Naive thymus-derived CD8-positive, alpha-beta T cell (primary cell): ENCODE measurements at regions not wholly inside any gene's neighbourhood (a gene's known extent, or its start where the extent isn't known, plus 50 kb on each side); places are given as distances from the start of the nearest gene placed in this dataset.
"Not testable (repeated sequence)": the region's sequence is repeated elsewhere in the genome, so short reads cannot be mapped to it uniquely, and the experiment has no call there.

Experiments used
- ATAC-seq, 2 donors: fragments of 150-1000 bp; cut with Tn5 transposase in 1 of 2; sonication (Bioruptor Pico), chemical (Tn5 transposase) in 1 of 2; 1 replicate in 1 of 2; 2 replicates in 1 of 2; pipeline ENCODE4 v1.10.0; 2021; ENCODE audit warnings: mild to moderate bottlenecking in 2 of 2, moderate library complexity in 2 of 2
- POLR2A ChIA-PET: fragments of 350-600 bp; sonication (Branson Sonifier 250); formaldehyde crosslinking; loops from one replicate; lab custom pipeline; 2021; ENCODE audit warnings: antibody characterized with exemption; lab: Charles Lee
- DNase-seq, 10 donors: peaks; one replicate each; pipeline versions ENCODE4 v3.0.0 to v3.0.0-alpha.2; 2020 to 2022
- H3K27ac Mint-ChIP-seq, 10 donors: one replicate each; pipeline ENCODE4 v1.8.0; 2020 to 2022; ENCODE audit warnings: mild to moderate bottlenecking in 10 of 10, mixed read lengths in 10 of 10, moderate library complexity in 4 of 10, inconsistent platforms in 1 of 10
- H3K27me3 Mint-ChIP-seq, 5 donors: one replicate each; pipeline ENCODE4 v1.8.0; 2021 to 2022; ENCODE audit warnings: mixed read lengths in 5 of 5
- H3K36me3 Mint-ChIP-seq, 3 donors: one replicate each; pipeline ENCODE4 v1.8.0; 2020 to 2022; ENCODE audit warnings: mixed read lengths in 3 of 3, mild to moderate bottlenecking in 2 of 3, inconsistent platforms in 1 of 3
- H3K4me1 Mint-ChIP-seq, 4 donors: one replicate each; pipeline ENCODE4 v1.8.0; 2021 to 2022; ENCODE audit warnings: mixed read lengths in 4 of 4
- H3K4me3 Mint-ChIP-seq, 10 donors: one replicate each; pipeline ENCODE4 v1.8.0; 2020 to 2022; ENCODE audit warnings: mild to moderate bottlenecking in 10 of 10, mixed read lengths in 10 of 10, moderate library complexity in 6 of 10, inconsistent platforms in 1 of 10
- H3K9me3 Mint-ChIP-seq, 9 donors: one replicate each; pipeline ENCODE4 v1.8.0; 2020 to 2022; ENCODE audit warnings: mixed read lengths in 9 of 9, mild to moderate bottlenecking in 3 of 9, inconsistent platforms in 1 of 9, moderate library complexity in 1 of 9

DNA sequence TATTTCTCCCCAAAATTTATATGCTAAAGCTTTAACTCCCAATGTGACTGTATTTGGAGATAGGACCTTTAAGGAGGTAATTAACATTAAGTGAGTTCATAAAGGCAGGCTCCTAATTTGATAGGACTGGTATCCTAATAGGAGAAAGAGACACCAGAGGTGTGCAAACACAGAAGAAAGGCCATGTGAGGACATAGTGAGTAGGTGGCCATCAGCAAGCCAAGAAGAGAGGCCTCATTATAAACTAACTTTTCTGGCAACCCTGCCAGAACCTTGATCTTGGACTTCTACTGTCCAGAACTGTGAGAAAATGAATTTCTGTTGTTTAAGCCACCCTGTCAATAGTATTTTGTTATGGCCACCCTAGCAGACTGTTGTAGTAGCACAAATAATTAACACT is 177.9 kb upstream of the FUT9 start:
- ATAC-seq (no peak), DNase-seq (no peak)
- POLR2A ChIA-PET, result no interaction called here
- no peaks in the 10 kb centered on the region for H3K36me3 Mint-ChIP-seq
- H3K4me1 Mint-ChIP-seq, result no peaks in the 10 kb centered on the region
- no peak overlapping the region for H3K4me3 Mint-ChIP-seq
- H3K9me3 Mint-ChIP-seq, result peaks cover 0 to 2% (median 0%) of the 10 kb centered on the region in 9 donors
- no peak overlapping the region for H3K27ac Mint-ChIP-seq
- H3K27me3 Mint-ChIP-seq, result peaks cover 0 to 1% (median 0%) of the 10 kb centered on the region in 5 donors

DNA sequence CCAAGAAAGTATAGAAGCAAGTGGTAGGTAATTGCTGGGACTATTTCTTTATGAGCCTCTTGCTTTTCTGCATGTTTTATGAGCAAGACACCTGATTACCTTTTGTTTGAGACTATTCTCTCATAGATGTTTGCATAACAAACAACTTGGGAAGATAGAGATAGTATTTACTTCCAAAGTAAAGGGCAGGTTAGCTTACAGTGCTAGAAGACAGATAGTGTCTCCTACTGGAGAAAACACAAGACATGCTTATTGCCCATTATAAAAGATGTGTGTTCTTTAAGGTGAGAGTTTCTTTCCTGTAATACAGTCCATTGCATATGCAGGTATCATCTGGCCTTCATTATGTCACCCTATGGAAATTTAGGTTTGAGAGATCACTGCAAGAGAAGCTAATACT is 174.2 kb upstream of the FUT9 start:
- H3K27me3 Mint-ChIP-seq, result peaks cover 0 to 3% (median 0%) of the 10 kb centered on the region in 5 donors
- H3K9me3 Mint-ChIP-seq, result peaks cover 0 to 2% (median 0%) of the 10 kb centered on the region in 9 donors
- DNase-seq, result no peak
- POLR2A ChIA-PET, result no interaction called here
- no peak for ATAC-seq
- no peak overlapping the region for H3K4me3 Mint-ChIP-seq
- H3K27ac Mint-ChIP-seq, result no peak overlapping the region
- no peaks in the 10 kb centered on the region for H3K4me1 Mint-ChIP-seq
- H3K36me3 Mint-ChIP-seq, result no peaks in the 10 kb centered on the region

DNA sequence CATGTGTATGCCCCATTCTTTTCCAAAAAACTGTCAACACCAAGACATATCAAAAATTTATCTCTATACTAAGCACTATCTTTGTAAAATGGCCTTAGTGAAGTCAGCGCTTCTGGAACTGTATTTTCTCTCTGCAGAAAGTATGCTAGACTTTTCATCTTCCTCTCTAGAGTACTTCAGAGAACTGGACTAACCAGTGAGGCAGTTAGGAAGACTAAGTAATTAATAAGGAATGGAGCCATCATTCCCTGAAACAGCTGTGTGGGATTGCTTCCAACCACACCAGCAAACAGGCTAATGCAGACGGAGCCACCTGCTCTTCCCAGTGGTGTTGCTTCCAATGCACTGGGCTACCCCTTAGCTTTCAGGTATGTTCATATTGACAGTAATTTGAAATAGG is 169.1 kb upstream of the FUT9 start:
- H3K4me3 Mint-ChIP-seq, result no peak overlapping the region
- H3K9me3 Mint-ChIP-seq, result peaks cover 0 to 2% (median 0%) of the 10 kb centered on the region in 9 donors
- H3K27ac Mint-ChIP-seq, result no peak overlapping the region
- H3K4me1 Mint-ChIP-seq, result no peaks in the 10 kb centered on the region
- POLR2A ChIA-PET, result no interaction called here
- ATAC-seq, result no peak
- H3K36me3 Mint-ChIP-seq, result no peaks in the 10 kb centered on the region
- DNase-seq, result no peak
- H3K27me3 Mint-ChIP-seq, result peaks cover 0 to 3% (median 0%) of the 10 kb centered on the region in 5 donors

DNA sequence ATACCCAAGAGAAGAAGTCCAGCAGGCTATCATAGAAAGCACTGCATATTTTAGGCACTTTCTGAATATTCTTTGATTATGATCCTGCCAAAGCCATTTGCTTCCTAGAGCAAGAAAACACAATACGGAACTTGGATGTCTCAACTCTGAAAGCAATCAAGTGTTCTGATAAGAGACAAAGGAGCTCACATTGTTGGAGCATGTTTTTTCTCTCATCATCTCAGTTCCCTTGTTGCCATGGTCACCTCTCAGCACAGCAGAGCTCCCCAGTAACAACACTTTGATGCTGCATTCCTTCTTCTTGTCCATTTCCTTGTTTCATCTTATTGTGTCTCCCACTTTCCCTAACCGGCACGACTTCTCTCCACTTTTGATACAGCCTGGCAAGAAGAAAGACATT is 168.7 kb upstream of the FUT9 start:
- DNase-seq (no peak), ATAC-seq (no peak)
- Mint-ChIP-seq H3K4me1 (no peaks in the 10 kb centered on the region), H3K9me3 (peaks cover 0 to 2% (median 0%) of the 10 kb centered on the region in 9 donors), H3K27ac (no peak overlapping the region), H3K4me3 (no peak overlapping the region), H3K36me3 (no peaks in the 10 kb centered on the region), H3K27me3 (peaks cover 0 to 3% (median 0%) of the 10 kb centered on the region in 5 donors)
- POLR2A ChIA-PET, result no interaction called here

DNA sequence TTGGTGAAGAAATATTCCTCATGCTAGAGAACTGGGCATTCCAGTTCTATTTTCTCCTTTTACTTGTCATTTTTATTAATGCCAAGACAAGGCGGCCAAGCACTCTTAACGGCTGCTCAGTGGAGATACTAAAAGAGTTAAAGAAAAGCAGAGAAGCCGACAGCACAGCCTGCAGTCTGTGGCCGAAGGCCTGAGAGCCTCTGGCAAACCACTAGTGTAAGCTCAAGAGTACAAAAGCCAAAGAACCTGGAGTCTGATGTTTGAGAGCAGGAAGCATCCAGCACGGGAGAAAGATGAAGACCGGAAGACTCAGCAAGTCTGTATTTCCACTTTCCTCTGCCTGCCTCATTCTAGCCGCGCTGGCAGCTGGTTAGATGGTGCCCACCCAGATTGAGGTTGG is 167.1 kb upstream of the FUT9 start:
- Mint-ChIP-seq H3K27ac (no peak overlapping the region), H3K36me3 (no peaks in the 10 kb centered on the region), H3K4me3 (no peak overlapping the region), H3K4me1 (no peaks in the 10 kb centered on the region), H3K9me3 (peaks cover 0 to 2% (median 0%) of the 10 kb centered on the region in 9 donors), H3K27me3 (peaks cover 0 to 3% (median 0%) of the 10 kb centered on the region in 5 donors)
- POLR2A ChIA-PET, result no interaction called here
- ATAC-seq (no peak), DNase-seq (no peak)

DNA sequence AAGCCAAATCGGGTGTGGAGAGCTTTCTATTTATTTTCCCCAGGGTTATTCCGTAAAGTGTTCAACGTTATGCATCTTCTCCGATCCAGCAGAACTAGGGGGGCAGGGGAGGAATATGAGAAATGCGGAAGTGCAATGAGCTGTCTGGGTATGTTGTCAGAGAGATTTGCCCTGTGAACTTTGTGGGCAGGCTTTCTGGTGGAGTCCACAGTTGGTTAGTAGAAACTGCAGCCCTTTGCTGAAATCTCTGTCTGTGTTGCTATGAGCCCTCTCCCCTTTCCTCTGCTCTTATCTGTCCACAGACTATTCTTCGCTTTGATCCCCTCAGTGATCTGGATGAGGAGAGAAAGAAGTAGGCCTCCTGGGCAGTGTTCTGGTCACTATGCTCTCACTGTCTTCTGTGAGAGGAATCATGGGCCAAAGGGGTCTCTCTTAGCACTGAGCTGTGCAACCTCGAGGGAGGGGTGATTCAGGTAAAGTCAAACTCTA is 158.9 kb upstream of the FUT9 start:
- Mint-ChIP-seq H3K4me1 (no peaks in the 10 kb centered on the region), H3K36me3 (no peaks in the 10 kb centered on the region), H3K4me3 (no peak overlapping the region), H3K9me3 (peaks cover 0 to 22% (median 10%) of the 10 kb centered on the region in 9 donors), H3K27ac (no peak overlapping the region), H3K27me3 (no peaks in the 10 kb centered on the region)
- POLR2A ChIA-PET, result no interaction called here
- ATAC-seq, result no peak
- no peak for DNase-seq

DNA sequence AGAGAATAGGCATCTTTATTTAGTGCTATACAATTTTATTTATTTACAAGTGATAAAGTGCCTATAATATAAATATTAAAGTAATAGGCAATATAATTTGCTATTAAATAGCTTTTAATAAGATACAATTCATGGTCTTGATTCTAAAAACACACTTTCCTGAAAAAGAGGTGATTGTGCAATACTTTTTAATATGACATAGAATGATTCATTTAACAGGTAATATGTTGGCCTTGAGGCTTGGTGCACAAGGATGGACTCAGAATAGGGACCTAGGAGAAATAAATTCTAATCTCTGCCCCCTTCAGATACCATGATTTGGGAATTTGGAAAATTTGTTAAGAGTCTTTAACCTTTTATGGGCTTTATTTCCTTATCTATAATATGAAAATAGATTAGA is 149.9 kb upstream of the FUT9 start:
- ATAC-seq (no peak), DNase-seq (no peak)
- Mint-ChIP-seq H3K27ac (no peak overlapping the region), H3K4me1 (no peaks in the 10 kb centered on the region), H3K9me3 (peaks cover 0 to 3% (median 0%) of the 10 kb centered on the region in 9 donors), H3K36me3 (no peaks in the 10 kb centered on the region), H3K27me3 (peaks cover 0 to 4% (median 0%) of the 10 kb centered on the region in 5 donors), H3K4me3 (no peak overlapping the region)
- POLR2A ChIA-PET, result no interaction called here

DNA sequence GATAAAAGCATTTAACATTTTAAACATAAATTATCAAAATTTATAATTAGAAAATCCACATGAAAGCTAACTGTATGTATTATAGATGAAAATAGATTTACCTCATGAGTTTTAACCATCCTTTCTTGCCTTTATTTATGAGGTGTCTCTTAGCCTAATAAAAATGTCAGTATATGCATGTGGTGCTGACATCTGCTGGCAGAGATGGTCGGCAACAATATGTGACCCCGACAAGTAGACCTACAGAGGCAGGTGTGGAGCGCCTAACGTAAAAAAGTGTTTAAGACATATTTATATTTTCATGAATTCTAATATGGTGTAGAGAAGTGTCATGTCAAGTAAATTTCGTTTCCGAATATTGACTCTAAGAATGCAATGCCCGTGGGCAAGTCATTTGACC is 149.0 kb upstream of the FUT9 start:
- H3K9me3 Mint-ChIP-seq, result peaks cover 0 to 3% (median 0%) of the 10 kb centered on the region in 9 donors

DNA sequence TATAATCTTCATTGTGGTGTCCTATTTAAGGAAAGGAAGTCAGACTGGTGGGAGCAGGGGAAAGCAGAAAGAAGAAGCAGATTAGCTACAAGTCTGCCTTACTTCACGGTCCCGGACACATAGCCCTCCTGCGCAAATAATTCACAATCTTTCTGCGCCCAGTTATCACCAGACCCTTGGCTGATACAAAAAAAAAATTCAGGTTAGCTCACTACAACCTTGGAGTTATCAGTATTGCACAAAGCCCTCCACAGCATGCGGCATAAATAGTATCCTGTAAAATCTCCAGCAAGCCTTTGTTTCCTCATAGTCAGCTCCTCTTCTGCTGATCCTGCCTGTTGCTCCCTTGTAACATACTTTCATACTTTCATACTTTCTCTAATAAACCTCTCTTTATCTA is 148.6 kb upstream of the FUT9 start:
- peaks cover 0 to 3% (median 0%) of the 10 kb centered on the region in 9 donors for H3K9me3 Mint-ChIP-seq
- H3K4me1 Mint-ChIP-seq, result no peaks in the 10 kb centered on the region
- H3K27ac Mint-ChIP-seq, result no peak overlapping the region
- POLR2A ChIA-PET, result no interaction called here
- no peak overlapping the region for H3K4me3 Mint-ChIP-seq
- ATAC-seq, result no peak
- H3K36me3 Mint-ChIP-seq, result no peaks in the 10 kb centered on the region
- H3K27me3 Mint-ChIP-seq, result peaks cover 0 to 4% (median 0%) of the 10 kb centered on the region in 5 donors
- no peak for DNase-seq

More for the DNA sequence above, 149.0 kb upstream of the FUT9 start:
- DNase-seq (no peak), ATAC-seq (no peak)
- POLR2A ChIA-PET, result no interaction called here
- H3K27ac Mint-ChIP-seq, result no peak overlapping the region
- no peak overlapping the region for H3K4me3 Mint-ChIP-seq
- no peaks in the 10 kb centered on the region for H3K4me1 Mint-ChIP-seq
- peaks cover 0 to 4% (median 0%) of the 10 kb centered on the region in 5 donors for H3K27me3 Mint-ChIP-seq
- H3K36me3 Mint-ChIP-seq, result no peaks in the 10 kb centered on the region

DNA sequence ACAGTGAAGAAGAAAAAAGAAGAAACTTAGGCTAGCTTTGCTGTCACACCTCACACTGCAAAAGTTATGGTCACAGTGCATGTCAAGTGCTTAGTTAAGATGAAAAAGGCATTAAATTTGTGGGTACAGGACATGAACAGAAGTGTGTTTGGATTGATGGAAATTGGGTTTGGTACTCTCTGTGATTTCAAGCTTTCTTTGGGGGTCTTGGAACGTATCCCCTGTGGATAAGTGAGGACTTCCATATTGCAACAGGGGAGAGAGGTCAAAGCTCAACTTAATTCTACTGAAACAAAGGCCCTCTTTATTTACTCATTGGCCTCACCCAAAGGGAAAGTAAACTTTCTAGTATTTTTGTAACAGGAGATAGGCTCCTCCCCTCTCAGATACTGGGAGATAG is 138.3 kb upstream of the FUT9 start:
- Mint-ChIP-seq H3K4me3 (no peak overlapping the region), H3K27me3 (no peaks in the 10 kb centered on the region), H3K27ac (no peak overlapping the region), H3K9me3 (peaks cover 0 to 4% (median 0%) of the 10 kb centered on the region in 9 donors), H3K36me3 (no peaks in the 10 kb centered on the region), H3K4me1 (no peaks in the 10 kb centered on the region)
- POLR2A ChIA-PET, result no interaction called here
- ATAC-seq (no peak), DNase-seq (no peak)

DNA sequence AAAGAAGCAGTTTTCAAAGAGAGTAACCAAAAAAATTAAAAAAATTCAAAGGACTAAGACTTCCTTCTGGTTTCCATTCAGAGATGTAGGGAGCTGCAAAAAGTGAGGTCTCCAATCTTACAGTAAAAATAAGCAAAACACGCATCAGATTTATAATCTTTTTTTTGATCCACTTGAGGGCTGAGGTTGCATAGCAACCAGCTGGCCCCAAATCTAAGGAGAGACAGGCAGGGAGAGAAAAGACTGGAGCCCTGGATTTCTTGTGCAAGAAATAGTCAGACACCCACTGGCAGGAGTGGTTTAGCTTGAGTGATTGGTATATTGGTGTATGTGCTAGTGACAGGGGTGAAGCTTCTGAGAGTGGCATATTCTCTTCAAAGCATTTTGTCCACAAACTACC is 135.9 kb upstream of the FUT9 start:
- Mint-ChIP-seq H3K4me3 (no peak overlapping the region), H3K27me3 (no peaks in the 10 kb centered on the region), H3K9me3 (no peaks in the 10 kb centered on the region), H3K36me3 (no peaks in the 10 kb centered on the region), H3K4me1 (no peaks in the 10 kb centered on the region), H3K27ac (no peak overlapping the region)
- DNase-seq (no peak), ATAC-seq (no peak)
- POLR2A ChIA-PET, result no interaction called here

DNA sequence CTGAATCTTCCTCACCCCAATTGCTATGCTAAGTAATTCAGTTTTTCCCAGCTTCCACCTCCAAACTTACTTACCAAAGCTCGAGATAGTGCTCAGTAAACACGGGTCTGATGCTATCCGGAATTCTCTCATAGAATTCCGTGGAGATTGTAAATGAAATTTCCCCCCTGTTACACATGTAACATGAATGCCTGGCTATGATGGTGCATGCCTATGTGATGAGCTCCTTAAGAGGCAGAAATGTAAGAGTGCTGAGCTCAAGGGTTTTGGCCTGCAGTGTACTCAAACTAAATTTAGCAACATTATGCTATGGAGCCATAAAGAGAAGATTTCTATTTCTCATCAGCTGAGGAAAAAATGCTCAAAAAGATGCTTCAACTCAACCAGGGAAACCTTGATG is 133.4 kb upstream of the FUT9 start:
- Mint-ChIP-seq H3K4me1 (no peaks in the 10 kb centered on the region), H3K36me3 (no peaks in the 10 kb centered on the region), H3K27ac (no peak overlapping the region), H3K4me3 (no peak overlapping the region), H3K9me3 (peaks cover 0 to 5% (median 0%) of the 10 kb centered on the region in 9 donors), H3K27me3 (peaks cover 0 to 1% (median 0%) of the 10 kb centered on the region in 5 donors)
- DNase-seq, result no peak
- POLR2A ChIA-PET, result no interaction called here
- ATAC-seq, result no peak

DNA sequence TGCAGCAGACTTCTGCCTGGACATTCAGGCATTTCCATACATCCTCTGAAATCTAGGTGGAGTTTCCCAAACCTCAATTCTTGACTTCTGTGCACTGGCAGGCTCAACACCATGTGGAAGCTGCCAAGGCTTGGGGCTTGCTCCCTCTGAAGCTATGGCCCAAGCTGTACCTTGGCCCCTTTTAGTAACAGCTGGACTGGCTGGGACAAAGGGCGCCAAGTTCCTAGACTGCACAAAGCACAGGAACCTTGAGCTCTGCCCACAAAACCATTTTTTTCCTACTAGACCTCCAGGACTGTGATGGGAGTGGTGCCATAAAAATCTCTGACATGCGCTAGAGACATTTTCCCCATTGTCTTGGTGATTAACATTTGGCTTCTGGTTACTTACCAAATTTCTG is 127.1 kb upstream of the FUT9 start:
- not testable (repeated sequence) for H3K27ac Mint-ChIP-seq
- peaks cover 0 to 16% (median 3%) of the 10 kb centered on the region in 9 donors for H3K9me3 Mint-ChIP-seq

DNA sequence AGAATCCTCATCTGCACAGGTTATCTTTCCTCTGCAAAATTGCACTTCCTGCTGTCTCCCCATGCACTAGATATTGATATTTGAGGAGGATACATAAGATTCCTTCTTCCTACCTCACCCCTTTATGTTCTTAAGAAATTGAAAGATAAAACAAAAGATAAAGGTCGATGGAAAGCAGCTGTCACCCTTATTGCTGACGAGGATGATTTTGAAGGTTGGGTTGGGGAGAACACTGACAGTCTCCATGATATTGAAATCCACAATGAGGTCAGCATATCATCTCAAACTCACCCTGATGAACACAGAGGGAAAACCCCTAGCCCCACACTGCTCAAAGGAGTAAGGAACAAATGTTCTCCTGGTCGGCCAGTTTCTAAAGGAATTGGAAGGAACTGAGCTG is 110.6 kb upstream of the FUT9 start:
- H3K27me3 Mint-ChIP-seq, result no peaks in the 10 kb centered on the region
- POLR2A ChIA-PET, result no interaction called here
- H3K4me3 Mint-ChIP-seq, result no peak overlapping the region
- ATAC-seq, result no peak
- no peak overlapping the region for H3K27ac Mint-ChIP-seq
- no peak for DNase-seq
- no peaks in the 10 kb centered on the region for H3K4me1 Mint-ChIP-seq
- H3K9me3 Mint-ChIP-seq, result peaks cover 0 to 10% (median under 1%) of the 10 kb centered on the region in 9 donors
- H3K36me3 Mint-ChIP-seq, result no peaks in the 10 kb centered on the region

More for the DNA sequence above, 127.1 kb upstream of the FUT9 start:
- H3K27me3 Mint-ChIP-seq, POLR2A ChIA-PET, H3K4me3 Mint-ChIP-seq, H3K36me3 Mint-ChIP-seq, DNase-seq, ATAC-seq, H3K4me1 Mint-ChIP-seq: not testable (repeated sequence)
